Breast epithelium (tissue), 3 donors: ENCODE measurements at regions not wholly inside any gene's neighbourhood (a gene's known extent, or its start where the extent isn't known, plus 50 kb on each side); places are given as distances from the start of the nearest gene placed in this dataset.

Experiments used
- POLR2A ChIP-seq: fragments of 450-650 bp; IDR thresholded peaks from one replicate; pipeline ENCODE4 v1.6.1; 2016; ENCODE audit warnings: antibody characterized with exemption, mild to moderate bottlenecking, moderate library complexity
- TF ChIP-seq, protein P1 (sequence below), 3 donors: fragments of 450-650 bp; IDR thresholded peaks; one replicate each; pipeline ENCODE4 v1.5.1; 2016 to 2017; ENCODE audit warnings: antibody characterized with exemption in 3 of 3, mild to moderate bottlenecking in 3 of 3, moderate library complexity in 3 of 3

DNA sequence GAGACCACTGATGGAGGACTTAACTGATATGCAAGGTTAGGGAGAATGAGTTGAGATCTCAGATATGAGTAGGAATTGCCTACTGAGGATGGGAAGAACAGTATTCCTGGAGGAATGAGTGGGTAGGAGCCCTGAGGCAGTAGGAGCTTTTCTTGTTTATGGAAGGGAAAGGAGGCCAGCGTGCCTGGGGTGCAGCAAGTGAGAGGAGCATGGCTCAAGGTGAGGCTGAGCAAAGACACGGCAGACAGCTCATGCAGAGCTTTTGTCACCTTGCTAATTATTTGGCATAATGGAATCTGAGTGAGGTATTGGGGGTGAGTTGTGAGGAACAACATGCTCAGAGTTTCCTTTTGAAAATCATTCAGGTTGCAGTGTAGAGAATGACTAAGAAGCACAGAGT lies 65.3 kb upstream of the IBSP start:
- TF ChIP-seq POLR2A: no peak
- TF ChIP-seq, protein P1, sequence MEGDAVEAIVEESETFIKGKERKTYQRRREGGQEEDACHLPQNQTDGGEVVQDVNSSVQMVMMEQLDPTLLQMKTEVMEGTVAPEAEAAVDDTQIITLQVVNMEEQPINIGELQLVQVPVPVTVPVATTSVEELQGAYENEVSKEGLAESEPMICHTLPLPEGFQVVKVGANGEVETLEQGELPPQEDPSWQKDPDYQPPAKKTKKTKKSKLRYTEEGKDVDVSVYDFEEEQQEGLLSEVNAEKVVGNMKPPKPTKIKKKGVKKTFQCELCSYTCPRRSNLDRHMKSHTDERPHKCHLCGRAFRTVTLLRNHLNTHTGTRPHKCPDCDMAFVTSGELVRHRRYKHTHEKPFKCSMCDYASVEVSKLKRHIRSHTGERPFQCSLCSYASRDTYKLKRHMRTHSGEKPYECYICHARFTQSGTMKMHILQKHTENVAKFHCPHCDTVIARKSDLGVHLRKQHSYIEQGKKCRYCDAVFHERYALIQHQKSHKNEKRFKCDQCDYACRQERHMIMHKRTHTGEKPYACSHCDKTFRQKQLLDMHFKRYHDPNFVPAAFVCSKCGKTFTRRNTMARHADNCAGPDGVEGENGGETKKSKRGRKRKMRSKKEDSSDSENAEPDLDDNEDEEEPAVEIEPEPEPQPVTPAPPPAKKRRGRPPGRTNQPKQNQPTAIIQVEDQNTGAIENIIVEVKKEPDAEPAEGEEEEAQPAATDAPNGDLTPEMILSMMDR (IDR thresholded peaks at IDR 0.05): no peak
